NCI-H446 treated with DMSO at 0.1 percent for 48 hours (cell line): ENCODE measurements at regions not wholly inside any gene's neighbourhood (a gene's known extent, or its start where the extent isn't known, plus 50 kb on each side); places are given as distances from the start of the nearest gene placed in this dataset.
"Not testable (repeated sequence)": the region's sequence is repeated elsewhere in the genome, so short reads cannot be mapped to it uniquely, and the experiment has no call there.

ENCODE experiments used
- DNase-seq: peaks from one replicate; lab custom pipeline; 2025; lab: John Stamatoyannopoulos, UW

- DNase-seq = no peak
Measured at GRCh38 chr6:152811785-152812184, 61.2 kb downstream of the VIP start.

DNA sequence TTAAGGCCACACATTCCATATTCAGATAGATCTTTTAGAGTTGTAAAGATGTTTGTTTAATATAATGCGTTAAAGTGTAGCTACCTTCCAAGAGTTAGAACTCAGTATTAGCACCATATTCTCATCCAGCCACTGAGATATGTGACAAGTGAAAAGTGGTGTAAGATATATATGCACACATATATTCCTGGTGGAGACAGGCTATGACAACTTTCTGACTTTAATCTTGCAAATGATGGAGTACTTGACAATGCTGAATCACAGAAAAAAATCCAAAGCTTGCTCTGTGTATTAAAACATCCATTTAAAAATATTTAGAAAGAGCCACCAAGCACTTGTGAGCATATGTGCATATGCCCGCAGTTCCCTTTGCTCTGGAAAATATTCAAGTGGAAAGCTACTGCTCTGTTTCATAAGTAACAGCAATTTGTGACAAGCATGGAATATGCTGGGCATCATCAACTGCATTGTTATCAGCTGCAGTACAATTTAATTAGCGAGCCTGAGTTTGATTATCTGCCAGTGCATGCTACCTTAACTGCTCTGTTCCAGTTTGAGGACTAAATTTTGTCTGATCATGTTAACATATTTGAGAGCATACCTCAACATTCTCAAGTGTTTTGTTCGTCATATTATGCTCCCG lies 64.8 kb downstream of the VIP start:
- DNase-seq = no peak

DNA sequence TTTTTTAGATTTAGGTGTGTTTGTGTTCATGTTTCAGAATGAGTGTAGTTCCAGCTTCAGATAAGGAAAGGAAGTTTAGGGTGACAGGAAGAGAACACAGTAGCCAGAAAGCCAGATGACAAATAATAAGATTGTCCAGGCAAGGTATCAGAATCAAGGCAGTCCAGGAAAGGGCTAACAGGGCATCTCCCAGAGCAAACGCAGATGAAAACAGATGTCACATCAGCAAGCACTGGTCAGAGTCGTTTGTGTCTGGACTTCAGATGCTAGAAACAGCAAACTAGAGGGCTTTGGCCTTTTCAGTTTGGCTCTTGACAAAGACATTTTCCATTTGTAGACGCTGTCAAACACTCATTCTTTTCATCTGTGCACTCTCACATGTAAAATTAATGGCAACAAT lies 65.5 kb downstream of the VIP start:
- no peak for DNase-seq

DNA sequence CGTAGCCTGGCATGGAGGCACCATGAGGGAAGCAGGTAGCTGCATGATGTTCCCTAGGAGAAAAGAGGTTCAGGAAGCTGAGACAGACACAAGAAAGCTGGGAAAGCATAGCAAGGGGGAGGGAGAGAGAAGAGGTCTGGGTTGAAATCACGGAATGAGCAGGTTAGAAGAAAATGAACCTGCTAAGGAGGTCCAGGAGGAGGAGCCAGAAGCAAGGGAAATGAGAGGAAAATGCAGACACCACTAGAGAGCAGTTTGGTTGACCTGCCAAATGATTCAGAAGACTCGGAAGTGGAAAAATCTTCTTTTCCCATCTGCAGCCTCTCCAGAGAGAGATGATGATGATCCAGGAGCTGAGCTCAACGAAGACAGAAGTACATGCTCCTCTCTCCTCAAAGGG lies 70.9 kb downstream of the VIP start:
- DNase-seq = no peak

DNA sequence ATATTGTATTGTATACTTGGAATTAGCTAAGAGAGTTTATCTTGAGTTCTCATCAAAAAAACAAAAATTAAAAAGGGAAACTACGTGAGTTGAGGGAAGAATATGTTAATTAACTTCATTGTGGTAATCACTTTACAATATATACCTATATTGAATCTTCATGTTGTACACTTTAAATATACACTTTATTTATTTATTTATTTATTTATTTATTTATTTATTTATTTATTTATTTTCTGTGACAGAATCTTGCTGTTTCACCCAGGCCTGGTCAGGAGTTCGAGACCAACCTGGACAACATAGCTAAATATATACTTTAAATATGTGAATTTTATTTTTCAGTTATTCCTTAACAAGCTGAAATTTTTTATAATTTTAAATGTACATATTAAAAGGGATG lies 74.1 kb downstream of the VIP start:
- DNase-seq = no peak

DNA sequence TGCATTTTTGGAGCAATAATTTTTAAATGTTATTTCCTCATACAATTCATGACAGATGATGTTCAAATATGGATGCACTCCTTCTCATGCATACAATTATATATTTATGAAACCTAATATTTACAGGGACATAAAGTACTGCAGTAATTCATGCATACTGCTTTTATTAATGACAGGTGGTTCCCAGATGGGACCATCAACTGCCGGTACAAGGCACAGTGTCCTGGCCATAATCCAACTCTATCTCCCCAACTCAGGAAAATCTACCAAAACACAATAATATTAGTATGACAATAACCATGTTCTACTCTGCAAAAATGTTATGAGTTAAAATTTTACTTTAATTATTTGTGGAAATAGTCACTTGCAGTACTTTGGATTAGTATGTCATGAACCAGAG lies 77.8 kb downstream of the VIP start:
- DNase-seq = no peak

DNA sequence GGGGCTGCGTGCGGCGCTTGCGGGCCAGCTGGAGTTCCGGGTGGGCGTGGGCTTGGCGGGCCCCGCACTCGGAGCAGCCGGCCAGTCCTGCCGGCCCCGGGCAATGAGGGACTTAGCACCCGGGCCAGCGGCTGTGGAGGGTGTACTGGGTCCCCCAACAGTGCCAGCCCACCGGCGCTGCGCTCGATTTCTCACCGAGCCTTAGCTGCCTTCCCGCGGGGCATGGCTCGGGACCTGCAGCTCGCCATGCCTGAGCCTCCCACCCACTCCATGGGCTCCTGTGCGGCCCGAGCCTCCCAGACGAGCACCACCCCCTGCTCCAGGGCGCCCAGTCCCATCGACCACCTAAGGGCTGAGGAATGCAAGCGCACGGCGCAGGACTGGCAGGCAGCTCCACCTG lies 83.8 kb downstream of the VIP start:
- not testable (repeated sequence) for DNase-seq

DNA sequence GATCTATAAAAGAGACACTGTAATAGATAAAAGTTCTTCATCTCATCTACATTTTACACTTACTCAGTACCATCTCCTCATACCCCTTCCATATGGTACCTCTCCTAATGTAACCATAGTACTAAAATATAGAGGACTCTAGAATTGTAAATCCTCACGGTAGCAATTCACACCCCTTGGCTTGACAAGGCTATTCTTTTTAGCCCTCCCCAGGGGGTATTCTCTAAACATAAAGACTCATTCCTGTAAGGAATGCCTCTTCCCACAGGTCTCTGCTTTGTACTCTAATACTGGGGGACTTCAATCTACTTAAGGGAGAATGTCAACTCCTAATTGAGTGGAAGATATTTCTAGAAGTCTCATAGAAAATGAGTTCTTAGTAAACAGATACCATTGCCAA lies 85.9 kb downstream of the VIP start:
- DNase-seq = no peak

GRCh38 chr6:152845421-152845820 lies 94.8 kb downstream of the VIP start:
- DNase-seq = no peak

- no peak for DNase-seq
Measured at GRCh38 chr6:152846825-152847224, 96.2 kb downstream of the VIP start.

GRCh38 chr6:152848919-152849318 lies 98.3 kb downstream of the VIP start:
- DNase-seq = no peak

GRCh38 chr6:152854086-152854795 lies 103.6 kb downstream of the VIP start:
- DNase-seq = no peak

DNA sequence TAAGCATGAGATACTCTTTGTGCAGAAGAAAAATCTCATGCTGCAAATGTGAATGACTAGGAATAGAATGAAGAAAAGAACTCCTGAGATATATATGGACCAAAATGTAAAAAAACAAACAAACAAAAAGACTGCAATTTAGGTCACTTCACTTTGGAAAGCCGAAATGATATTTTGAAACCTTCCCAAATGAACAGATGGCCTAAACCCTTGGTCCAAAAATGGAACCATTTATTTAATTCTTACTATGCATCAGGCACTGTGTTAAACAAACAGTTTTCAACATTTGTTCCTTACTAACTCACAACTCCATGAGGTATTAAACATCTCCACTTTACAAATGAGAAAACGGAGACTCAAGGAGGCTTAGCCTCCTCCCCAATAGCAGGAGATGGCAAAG lies 107.5 kb downstream of the VIP start:
- no peak for DNase-seq

DNA sequence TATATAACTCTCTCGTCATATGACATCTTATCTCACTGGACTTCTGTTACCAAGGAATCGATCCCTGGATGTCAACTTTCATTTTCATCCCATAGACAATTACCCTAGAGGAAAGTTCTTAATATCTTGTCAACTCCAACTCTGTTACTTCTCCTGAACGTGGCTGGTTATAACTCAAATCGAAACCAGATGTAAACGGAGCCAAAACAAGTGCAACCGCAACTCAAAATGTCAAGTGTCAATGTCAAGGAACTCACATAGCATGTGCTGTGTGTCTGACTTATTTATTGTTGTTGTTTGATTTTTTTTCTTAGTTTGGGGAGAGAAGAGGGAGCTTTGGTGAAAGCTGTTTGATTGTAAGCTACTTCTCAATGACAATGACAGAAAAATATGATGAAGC lies 108.6 kb downstream of the VIP start:
- no peak for DNase-seq

DNA sequence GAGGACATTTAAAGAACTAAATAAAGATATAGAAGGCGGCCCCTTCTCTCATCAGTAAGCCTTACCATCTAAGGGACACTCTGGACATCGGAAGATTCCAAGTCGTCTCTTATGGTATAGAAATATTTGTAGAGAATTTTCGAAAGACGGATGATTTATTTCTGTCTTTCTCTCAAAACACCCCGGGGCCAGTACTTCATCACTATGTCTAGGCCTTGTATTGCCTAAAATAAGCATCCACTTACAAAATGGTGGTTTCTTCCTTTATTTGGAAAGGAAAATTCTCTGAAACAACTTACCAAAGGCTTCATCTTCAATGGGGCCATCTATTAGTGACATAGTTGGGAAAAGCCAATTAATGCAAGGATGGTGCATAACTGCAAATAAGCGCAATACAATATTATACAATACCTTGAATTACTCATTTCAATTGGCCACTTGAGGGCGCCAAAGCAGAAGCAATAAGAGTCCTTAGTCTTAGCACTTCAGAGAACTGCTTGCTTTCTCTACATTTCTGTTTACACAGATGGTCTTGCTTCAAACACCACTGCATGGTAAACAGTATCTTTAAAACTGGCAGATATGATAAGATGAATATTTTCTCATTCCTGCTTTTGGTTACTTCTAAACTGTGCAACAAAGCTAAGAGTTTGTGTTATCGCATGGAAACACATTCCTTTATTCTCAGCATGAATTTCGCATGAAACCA lies 113.2 kb downstream of the VIP start:
- peak; percentile 16 for DNase-seq

DNA sequence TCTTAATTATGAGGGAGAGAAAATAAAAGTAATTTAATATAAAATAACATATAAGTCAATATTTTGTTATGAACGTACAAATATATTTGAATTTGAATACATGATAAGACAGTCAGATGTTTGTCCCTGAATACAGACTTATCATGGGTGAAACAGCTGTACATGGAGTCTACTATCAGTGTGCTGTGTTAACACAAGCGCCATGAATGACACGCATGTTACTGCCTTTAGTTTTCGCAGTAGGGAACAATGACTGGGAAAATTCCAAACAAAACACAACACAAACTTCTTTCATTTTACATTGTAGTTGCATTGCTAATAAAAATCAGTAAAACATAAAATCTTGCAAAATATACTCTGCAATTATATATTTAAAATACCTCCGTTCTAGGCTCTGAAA lies 108.6 kb downstream of the FBXO5 start:
- no peak for DNase-seq

DNA sequence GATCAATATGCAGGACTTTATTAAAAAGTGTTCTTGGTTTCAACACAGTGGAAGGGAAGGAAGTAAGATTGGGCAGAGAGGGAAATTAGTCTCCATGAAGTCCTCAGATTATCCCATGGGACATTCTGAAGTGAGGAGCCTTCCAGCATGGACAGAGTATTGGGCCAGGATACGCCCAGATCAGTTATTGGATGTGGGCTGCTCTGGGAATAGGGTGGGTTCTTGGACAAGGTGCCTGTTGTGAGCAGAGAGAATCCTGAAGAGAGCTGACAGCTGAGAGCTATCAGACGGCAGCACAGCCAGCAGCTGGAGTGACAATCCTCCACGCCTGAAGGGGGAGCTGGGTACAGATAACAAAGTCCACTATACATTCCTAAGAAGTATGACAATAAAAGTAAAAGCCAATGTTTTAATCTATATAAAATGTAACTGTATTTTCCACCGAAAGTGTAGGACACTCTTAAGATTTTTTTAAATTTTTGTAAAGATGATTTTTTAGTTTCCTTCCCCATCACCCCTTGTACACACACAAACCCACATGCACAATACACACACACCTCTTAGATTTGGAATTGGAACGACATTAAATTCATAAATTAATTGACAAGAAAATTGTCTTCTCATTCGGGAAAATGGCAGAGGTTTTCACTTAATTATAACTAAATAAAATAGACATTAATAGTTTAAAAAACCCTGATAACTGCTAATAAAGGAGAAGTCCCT lies 107.8 kb downstream of the FBXO5 start:
- DNase-seq = no peak

GRCh38 chr6:152879681-152880080 lies 103.2 kb downstream of the FBXO5 start:
- no peak for DNase-seq

GRCh38 chr6:152893187-152893586 lies 89.7 kb downstream of the FBXO5 start:
- DNase-seq = no peak

DNA sequence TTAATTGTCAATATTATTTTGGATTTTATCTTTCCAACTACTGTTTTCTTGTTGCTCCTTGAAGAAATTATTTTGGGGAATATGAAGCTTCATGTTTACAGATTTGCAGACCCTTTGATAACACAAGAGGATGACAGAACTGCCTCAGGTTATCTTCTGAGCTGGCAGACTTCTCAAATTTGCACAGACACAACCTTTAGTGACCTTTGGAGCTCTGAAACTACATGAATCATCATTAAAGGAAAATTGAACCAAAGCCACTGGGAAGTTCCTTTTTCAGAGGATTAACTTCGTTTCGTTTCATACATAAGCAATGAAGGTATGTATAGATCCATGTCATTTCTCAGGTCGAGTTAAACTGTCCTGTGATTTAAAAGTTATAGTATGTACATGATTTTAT lies 85.9 kb downstream of the FBXO5 start:
- DNase-seq = no peak

DNA sequence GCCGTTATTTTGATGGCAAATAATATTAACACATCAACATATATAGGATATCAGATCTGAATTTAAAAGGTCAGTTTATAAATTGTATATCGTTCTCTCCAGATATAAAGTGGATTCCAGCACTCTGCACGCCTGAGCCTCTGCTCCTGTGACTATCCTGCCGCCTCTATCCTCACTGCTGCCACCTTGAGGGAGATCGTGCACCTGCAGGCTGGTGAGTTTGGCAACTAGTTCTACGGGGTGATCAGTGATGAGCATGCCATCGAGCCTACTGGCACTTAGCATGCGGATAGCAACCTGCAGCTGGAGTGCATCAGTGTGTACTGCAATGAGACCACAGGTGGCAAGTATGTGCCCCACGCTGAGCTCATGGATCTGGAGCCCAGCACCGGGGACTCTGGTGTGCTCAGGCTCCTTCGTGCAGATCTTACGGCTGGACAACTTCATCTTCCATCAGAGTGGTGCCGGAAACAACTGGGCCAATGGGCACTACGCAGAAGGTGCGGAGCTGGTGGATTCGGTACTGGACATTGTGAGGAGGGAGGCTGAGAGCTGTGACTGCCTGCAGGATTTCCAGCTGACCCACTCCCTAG lies 84.9 kb downstream of the FBXO5 start:
- DNase-seq = no peak

- no peak for DNase-seq
Measured at GRCh38 chr6:152904678-152905077, 78.2 kb downstream of the FBXO5 start.
